Dendritic cell treated with granulocyte-macrophage colony-stimulating factor and Interleukin-4, amounts not matched to agents 40 ng/mL and 50 ng/mL, for 4 days (primary cell): ENCODE measurements at regions not wholly inside any gene's neighbourhood (a gene's known extent, or its start where the extent isn't known, plus 50 kb on each side); places are given as distances from the start of the nearest gene placed in this dataset.
"Not testable (repeated sequence)": the region's sequence is repeated elsewhere in the genome, so short reads cannot be mapped to it uniquely, and the experiment has no call there.

Source experiments
- H3K27ac Mint-ChIP-seq: one replicate; pipeline ENCODE4 v1.8.0; 2022; ENCODE audit warnings: mild to moderate bottlenecking, mixed read lengths
- H3K27me3 Mint-ChIP-seq: one replicate; pipeline ENCODE4 v1.8.0; 2022; ENCODE audit warnings: mild to moderate bottlenecking, mixed read lengths
- H3K36me3 Mint-ChIP-seq: one replicate; pipeline ENCODE4 v1.8.0; 2022; ENCODE audit warnings: low read depth, mixed read lengths
- H3K4me1 Mint-ChIP-seq: one replicate; pipeline ENCODE4 v1.8.0; 2022; ENCODE audit warnings: low read depth, mixed read lengths
- H3K4me3 Mint-ChIP-seq: one replicate; pipeline ENCODE4 v1.8.0; 2022; ENCODE audit warnings: mild to moderate bottlenecking, moderate library complexity, mixed read lengths
- H3K9me3 Mint-ChIP-seq: one replicate; pipeline ENCODE4 v1.8.0; 2022; ENCODE audit warnings: mixed read lengths
- intact Hi-C: fragments of 100-400 bp; cut with micrococcal nuclease; formaldehyde crosslinking; loops from one replicate; pipeline ENCODE4 v1.15.0; 2022

- peaks cover 8% of the 10 kb centered on the region for H3K36me3 Mint-ChIP-seq
- peaks cover 3% of the 10 kb centered on the region for H3K27me3 Mint-ChIP-seq
- no peak overlapping the region for H3K4me3 Mint-ChIP-seq
- H3K27ac Mint-ChIP-seq: no peak overlapping the region
- no peaks in the 10 kb centered on the region for H3K9me3 Mint-ChIP-seq
- peaks cover 24% of the 10 kb centered on the region for H3K4me1 Mint-ChIP-seq
- intact Hi-C loops: loop anchor here (10.0 kb wide), 3 partner anchors 119 to 1359 kb away; no protein-coding TSS in a partner anchor
These were observed 93.4 kb upstream of the ARID1B start for GRCh38 chr6:156683821-156684220.

DNA sequence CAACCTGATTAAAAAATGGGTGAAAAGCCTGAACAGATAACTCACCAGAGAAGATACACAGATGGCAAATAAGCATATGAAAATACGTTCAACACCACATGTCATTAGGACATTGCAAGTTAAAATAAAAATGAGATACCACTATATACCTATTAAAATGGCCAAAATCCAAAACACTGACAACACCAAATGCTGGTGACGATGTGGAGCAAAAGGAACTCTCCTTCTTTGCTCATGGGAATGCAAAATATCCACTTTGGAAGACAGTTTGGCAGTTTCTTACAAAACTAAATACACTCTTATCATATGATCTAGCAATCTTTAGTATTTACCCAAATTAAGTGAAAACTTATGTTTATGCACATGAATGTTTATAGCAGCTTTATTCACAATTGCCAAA, 100.5 kb upstream of the ARID1B start:
- H3K4me1 Mint-ChIP-seq: no peaks in the 10 kb centered on the region
- intact Hi-C loops: no loop called here
- peaks cover 24% of the 10 kb centered on the region for H3K9me3 Mint-ChIP-seq
- no peak overlapping the region for H3K4me3 Mint-ChIP-seq
- no peaks in the 10 kb centered on the region for H3K36me3 Mint-ChIP-seq
- no peaks in the 10 kb centered on the region for H3K27me3 Mint-ChIP-seq
- no peak overlapping the region for H3K27ac Mint-ChIP-seq

GRCh38 chr6:156674197-156674596, 103.0 kb upstream of the ARID1B start:
- Mint-ChIP-seq H3K27me3 (no peaks in the 10 kb centered on the region), H3K4me1 (no peaks in the 10 kb centered on the region), H3K9me3 (peaks cover 24% of the 10 kb centered on the region), H3K27ac (no peak overlapping the region), H3K4me3 (no peak overlapping the region), H3K36me3 (no peaks in the 10 kb centered on the region)
- intact Hi-C loops: no loop called here

- H3K4me3 Mint-ChIP-seq, H3K4me1 Mint-ChIP-seq, intact Hi-C loops, H3K27ac Mint-ChIP-seq, H3K27me3 Mint-ChIP-seq, H3K36me3 Mint-ChIP-seq: not testable (repeated sequence)
- H3K9me3 Mint-ChIP-seq: peaks cover 23% of the 10 kb centered on the region
These were observed 107.1 kb upstream of the ARID1B start for GRCh38 chr6:156670097-156670496.

DNA sequence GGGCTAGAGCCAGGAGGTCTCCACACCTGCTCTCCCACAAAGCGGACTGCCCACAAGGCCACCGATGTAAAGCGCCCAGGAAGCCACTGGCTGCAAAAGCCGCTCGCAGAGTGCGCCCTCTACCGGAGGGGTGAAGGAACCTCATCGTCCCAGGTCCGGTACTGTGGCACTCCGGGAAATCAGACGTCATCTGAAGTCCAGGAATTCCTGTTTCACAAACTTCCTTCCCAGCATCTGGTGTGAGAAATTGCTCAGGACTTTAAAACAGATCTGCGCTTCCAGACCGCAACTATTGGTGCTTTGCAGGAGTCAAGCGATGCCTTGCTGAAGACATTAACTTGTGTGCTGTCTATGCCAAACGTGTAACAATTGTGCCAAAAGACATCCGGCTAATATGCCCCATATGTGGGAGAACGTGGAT, 115.1 kb upstream of the ARID1B start:
- H3K27ac Mint-ChIP-seq: no peak overlapping the region
- H3K27me3 Mint-ChIP-seq: peaks cover 1% of the 10 kb centered on the region
- H3K9me3 Mint-ChIP-seq: peaks cover 13% of the 10 kb centered on the region
- intact Hi-C loops: no loop called here
- no peak overlapping the region for H3K4me3 Mint-ChIP-seq
- no peaks in the 10 kb centered on the region for H3K36me3 Mint-ChIP-seq
- no peaks in the 10 kb centered on the region for H3K4me1 Mint-ChIP-seq

DNA sequence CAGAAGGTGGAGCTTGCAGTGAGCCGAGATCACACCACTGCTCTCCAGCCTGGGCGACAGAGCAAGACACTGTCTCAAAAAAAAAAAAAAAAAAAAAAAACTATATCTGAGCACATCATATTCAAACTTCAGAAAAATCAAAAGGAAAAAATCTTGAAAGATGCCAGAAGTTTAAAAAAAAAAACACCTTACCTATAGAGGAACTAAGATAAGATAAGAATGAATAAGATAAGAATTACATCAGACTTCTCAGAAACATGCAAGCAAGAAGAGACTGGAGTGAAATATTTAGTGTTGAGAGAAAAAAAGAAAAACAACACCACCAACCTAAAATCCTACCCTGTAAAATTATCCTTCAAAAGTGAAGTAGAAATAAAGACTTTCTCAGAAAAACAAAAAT, 116.8 kb upstream of the ARID1B start:
- no peaks in the 10 kb centered on the region for H3K4me1 Mint-ChIP-seq
- H3K27ac Mint-ChIP-seq: no peak overlapping the region
- H3K36me3 Mint-ChIP-seq: no peaks in the 10 kb centered on the region
- H3K27me3 Mint-ChIP-seq: peaks cover 1% of the 10 kb centered on the region
- no peak overlapping the region for H3K4me3 Mint-ChIP-seq
- peaks cover 13% of the 10 kb centered on the region for H3K9me3 Mint-ChIP-seq
- intact Hi-C loops: no loop called here

- no peak overlapping the region for H3K27ac Mint-ChIP-seq
- H3K4me3 Mint-ChIP-seq: no peak overlapping the region
- intact Hi-C loops: no loop called here
- no peaks in the 10 kb centered on the region for H3K27me3 Mint-ChIP-seq
- H3K4me1 Mint-ChIP-seq: no peaks in the 10 kb centered on the region
- no peaks in the 10 kb centered on the region for H3K36me3 Mint-ChIP-seq
- peaks cover 13% of the 10 kb centered on the region for H3K9me3 Mint-ChIP-seq
These were observed 117.4 kb upstream of the ARID1B start for GRCh38 chr6:156659822-156660198.

- intact Hi-C loops: no loop called here
- H3K4me3 Mint-ChIP-seq: no peak overlapping the region
- no peaks in the 10 kb centered on the region for H3K4me1 Mint-ChIP-seq
- no peaks in the 10 kb centered on the region for H3K27me3 Mint-ChIP-seq
- peaks cover 8% of the 10 kb centered on the region for H3K9me3 Mint-ChIP-seq
- H3K36me3 Mint-ChIP-seq: no peaks in the 10 kb centered on the region
- no peak overlapping the region for H3K27ac Mint-ChIP-seq
These were observed 118.0 kb upstream of the ARID1B start for GRCh38 chr6:156658966-156659821.

DNA sequence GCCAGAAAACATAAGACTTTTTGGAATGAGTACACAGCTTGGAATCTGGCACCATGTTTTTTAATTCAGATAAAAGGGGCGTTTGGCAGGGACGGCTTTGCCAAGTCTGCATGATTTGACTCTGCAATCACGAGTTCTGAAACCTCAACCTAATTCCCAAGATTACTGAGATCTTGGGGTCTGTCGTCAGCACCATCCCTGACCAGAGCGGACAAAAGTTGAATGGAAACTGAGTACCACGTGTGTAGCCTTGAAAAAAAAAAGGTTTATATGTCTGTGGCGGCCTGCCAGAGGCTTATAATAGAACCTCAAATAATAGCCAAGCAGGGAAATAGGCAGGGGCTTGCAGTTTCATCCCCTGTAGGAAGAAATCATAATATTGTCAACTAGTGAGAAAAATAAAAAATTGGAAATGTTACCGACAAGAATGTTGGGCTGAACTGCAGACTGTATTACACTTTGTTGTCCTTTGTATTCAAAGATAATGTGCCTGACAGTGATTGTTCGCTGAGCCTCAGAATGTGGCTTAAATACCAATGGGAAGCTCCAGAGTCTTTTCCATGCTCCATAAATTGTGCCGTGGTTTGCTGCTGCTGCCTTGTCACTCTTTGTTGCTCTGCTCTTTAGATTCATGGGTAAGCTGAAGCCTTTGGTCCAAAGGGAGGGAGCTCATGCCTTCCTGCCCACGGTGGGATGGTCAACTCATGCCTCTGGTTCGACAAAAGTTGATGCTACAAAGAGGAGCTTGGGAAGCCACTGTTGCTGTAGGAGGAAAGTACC, 118.8 kb upstream of the ARID1B start:
- no peaks in the 10 kb centered on the region for H3K9me3 Mint-ChIP-seq
- no peak overlapping the region for H3K27ac Mint-ChIP-seq
- no peaks in the 10 kb centered on the region for H3K36me3 Mint-ChIP-seq
- no peaks in the 10 kb centered on the region for H3K4me1 Mint-ChIP-seq
- no peak overlapping the region for H3K4me3 Mint-ChIP-seq
- no peaks in the 10 kb centered on the region for H3K27me3 Mint-ChIP-seq
- intact Hi-C loops: no loop called here

- H3K27ac Mint-ChIP-seq: no peak overlapping the region
- no peaks in the 10 kb centered on the region for H3K27me3 Mint-ChIP-seq
- H3K4me1 Mint-ChIP-seq: no peaks in the 10 kb centered on the region
- no peaks in the 10 kb centered on the region for H3K9me3 Mint-ChIP-seq
- H3K36me3 Mint-ChIP-seq: no peaks in the 10 kb centered on the region
- no peak overlapping the region for H3K4me3 Mint-ChIP-seq
- intact Hi-C loops: no loop called here
These were observed 119.9 kb upstream of the ARID1B start for GRCh38 chr6:156657296-156657695.

DNA sequence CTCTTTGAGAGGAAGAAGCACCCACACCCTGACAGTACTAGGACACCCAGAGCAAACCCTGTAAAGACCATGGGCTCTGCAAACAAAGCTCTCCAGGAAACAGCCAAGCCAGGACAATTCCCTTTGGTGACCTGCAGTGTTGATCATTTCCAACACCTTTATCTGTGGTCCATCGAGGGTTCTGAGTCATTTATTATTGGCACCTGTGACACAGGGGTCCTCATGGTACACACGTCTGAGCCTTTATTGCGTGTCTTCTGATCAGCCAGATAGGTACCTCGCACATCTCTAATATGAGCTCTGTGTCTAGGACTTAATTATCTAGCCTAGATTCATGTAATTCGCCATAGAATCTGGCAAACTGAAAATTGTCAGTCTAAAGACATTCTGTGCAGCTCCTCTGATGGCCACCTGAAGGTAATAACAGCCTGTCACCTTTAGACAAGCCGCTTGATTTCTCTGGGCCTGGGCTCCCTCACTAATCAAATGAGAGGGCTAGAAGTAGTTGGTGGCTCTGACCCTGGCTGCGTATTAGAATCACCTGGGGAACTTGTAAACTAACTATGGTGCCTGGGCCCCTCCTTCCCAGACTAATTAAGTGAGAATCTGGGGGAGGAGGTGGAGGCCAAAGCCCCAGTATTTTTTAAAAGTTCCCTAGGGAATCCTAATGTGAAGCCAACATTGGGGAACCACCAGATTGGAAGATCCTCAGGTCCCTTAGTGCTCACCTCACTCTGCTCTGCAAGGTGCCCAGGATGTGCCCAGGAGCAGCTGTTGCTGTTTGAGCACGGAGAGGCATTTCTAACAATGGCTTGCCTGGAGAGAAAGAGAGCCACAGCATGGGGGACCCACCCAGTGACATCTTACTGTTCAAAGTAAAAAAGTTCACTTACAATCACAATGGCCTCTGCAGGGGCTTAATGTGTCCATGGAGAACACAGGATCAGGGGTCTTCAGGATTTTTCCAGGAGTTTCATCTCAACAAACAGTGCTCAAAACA, 122.0 kb upstream of the ARID1B start:
- H3K36me3 Mint-ChIP-seq: no peaks in the 10 kb centered on the region
- H3K4me3 Mint-ChIP-seq: no peak overlapping the region
- H3K4me1 Mint-ChIP-seq: peaks cover 6% of the 10 kb centered on the region
- no peak overlapping the region for H3K27ac Mint-ChIP-seq
- no peaks in the 10 kb centered on the region for H3K9me3 Mint-ChIP-seq
- no peaks in the 10 kb centered on the region for H3K27me3 Mint-ChIP-seq
- intact Hi-C loops: no loop called here

DNA sequence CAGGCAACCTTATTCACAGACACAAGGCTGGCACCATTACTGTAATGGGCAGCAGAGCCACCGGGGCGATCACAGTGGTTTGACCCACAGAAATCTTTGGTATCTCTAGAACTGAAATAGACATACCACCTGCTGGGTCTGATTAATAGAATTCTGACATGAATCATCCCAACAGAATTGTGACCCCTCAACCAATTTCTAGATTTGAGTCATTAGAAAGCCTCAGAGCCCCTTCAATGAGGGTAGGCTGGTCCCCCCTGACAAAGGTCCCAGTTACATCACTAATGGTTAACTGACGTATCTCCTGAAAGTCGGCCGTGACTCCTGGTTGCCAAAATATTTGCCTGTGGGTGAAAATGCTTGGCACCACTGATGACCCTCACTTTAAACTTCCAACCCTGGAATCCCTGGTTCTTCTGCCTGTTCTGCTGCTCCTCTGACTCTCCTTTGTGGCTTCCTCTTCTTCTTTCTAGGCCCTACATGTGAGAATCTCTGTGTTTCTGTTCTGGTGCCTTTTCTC, 124.9 kb upstream of the ARID1B start:
- peaks cover 2% of the 10 kb centered on the region for H3K27me3 Mint-ChIP-seq

DNA sequence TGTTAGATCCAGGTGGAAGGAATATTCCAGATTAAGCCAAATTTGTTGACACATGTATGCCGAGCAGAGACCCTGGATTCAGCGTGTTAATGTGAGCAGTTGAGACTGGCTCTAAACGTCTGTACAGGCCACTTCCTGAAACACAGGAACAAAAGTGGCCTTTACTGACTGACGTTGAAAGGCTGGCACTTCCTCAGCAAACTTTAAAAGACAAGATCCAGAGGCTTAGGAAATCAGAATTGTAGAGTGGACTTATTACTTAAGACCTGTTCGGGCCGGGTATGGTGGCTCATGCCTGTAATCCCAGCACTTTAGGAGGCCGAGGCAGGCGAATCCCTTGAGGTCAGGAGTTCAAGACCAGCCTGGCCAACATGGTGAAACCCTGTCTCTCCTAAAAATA, 125.7 kb upstream of the ARID1B start:
- no peak overlapping the region for H3K4me3 Mint-ChIP-seq
- intact Hi-C loops: no loop called here
- H3K27ac Mint-ChIP-seq: peak overlapping the region; percentile 31
- H3K36me3 Mint-ChIP-seq: no peaks in the 10 kb centered on the region
- no peaks in the 10 kb centered on the region for H3K9me3 Mint-ChIP-seq
- H3K4me1 Mint-ChIP-seq: peaks cover 24% of the 10 kb centered on the region
- peaks cover 2% of the 10 kb centered on the region for H3K27me3 Mint-ChIP-seq

More for the DNA sequence above, 124.9 kb upstream of the ARID1B start:
- H3K27ac Mint-ChIP-seq: no peak overlapping the region
- no peak overlapping the region for H3K4me3 Mint-ChIP-seq
- no peaks in the 10 kb centered on the region for H3K9me3 Mint-ChIP-seq
- intact Hi-C loops: no loop called here
- peaks cover 16% of the 10 kb centered on the region for H3K4me1 Mint-ChIP-seq
- H3K36me3 Mint-ChIP-seq: no peaks in the 10 kb centered on the region
